ENCODE measurements at regions not wholly inside any gene's neighbourhood (a gene's known extent, or its start where the extent isn't known, plus 50 kb on each side); places are given as distances from the start of the nearest gene placed in this dataset.
"Not testable (repeated sequence)": the region's sequence is repeated elsewhere in the genome, so short reads cannot be mapped to it uniquely, and the experiment has no call there.

DNA sequence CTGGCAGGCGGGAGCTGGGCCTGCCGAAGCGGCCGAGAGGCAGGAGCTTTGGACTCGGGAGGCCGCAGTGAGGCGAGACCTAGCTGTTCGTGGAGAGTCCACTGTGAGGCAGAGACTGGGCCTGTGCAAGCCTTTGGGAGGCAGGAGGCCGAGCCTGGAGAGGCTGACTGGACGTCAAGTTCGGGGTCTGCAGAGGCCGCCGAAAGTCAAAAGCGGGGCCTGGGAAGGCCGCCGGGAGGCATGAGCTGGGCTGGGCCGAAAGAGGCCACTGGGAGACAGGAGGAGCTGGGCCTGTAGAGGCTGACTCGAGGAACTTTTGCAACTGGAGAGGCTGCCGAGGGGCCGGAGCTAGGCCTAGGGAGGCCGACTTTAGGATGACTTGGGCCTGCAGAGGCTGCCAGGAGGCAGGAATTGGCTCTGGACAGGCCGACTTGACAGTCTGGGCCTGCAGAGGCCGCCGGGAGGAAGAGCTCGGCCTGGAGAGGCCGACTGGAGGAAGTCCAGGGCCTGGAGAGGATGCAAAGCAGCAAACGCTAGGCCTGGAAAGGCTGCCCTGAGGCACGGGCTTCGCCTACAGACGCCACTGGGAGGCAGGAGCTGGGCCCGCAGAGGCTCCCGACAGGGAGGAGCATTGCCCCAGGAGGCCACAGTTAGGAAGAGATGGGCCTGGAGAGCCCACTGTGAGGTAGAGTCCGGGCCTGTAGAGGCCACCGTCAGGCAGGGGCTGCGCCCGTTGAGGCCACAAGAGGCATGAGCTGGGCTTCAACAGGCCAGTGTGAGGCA is 304.0 kb downstream of the ZNF479 start:
- H3K27me3 Mint-ChIP-seq (ENCODE audit: unreplicated experiment); H3K4me3 Mint-ChIP-seq (ENCODE audit: unreplicated experiment); H3K9me3 Mint-ChIP-seq (ENCODE audit: unreplicated experiment); H3K36me3 Mint-ChIP-seq (ENCODE audit: unreplicated experiment); DNase-seq (ENCODE audit: extremely low spot score, unreplicated experiment); H3K27ac Mint-ChIP-seq (ENCODE audit: unreplicated experiment); H3K4me1 Mint-ChIP-seq (ENCODE audit: unreplicated experiment): not testable (repeated sequence)

DNA sequence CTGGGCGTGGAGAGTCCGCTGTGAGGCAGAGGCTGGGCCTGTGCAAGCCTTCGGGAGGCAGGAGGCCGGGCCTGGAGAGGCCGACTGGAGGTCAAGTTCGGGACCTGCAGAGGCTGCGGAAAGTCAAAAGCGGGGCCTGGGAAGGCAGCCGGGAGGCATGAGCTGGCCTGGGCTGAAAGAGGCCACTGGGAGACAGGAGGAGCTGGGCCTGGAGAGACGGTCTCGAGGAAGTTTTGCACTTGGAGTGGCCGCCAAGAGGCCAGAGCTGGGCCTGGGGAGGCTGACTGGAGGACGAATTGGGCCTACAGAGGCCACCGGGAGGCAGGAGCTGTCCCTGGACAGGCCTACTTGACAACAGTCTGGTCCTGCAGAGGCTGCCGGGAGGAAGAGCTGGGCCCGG is 304.7 kb downstream of the ZNF479 start:
- not testable (repeated sequence) for H3K27me3 Mint-ChIP-seq (ENCODE audit: unreplicated experiment); H3K27ac Mint-ChIP-seq (ENCODE audit: unreplicated experiment); DNase-seq (ENCODE audit: extremely low spot score, unreplicated experiment); H3K4me3 Mint-ChIP-seq (ENCODE audit: unreplicated experiment); H3K36me3 Mint-ChIP-seq (ENCODE audit: unreplicated experiment); H3K4me1 Mint-ChIP-seq (ENCODE audit: unreplicated experiment); H3K9me3 Mint-ChIP-seq (ENCODE audit: unreplicated experiment)

DNA sequence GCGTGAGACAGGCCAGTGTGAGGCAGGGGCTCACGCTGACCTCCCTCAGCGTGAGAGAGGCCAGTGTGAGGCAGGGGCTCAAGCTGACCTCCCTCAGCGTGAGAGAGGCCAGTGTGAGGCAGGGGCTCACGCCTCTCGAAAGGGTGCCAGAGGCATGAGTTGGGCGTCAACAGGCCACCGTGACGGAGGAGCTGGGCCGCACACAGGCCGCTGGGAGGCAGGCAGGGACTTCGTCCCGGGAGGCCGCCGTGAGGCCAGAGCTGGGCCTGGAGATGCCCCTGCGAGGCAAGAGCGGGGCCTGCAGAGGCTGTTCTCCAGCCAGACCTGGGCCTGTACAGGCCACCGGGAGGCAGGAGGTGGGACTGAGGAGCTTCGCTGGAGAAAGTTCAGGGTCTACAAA is 305.7 kb downstream of the ZNF479 start:
- not testable (repeated sequence) for DNase-seq (ENCODE audit: extremely low spot score, unreplicated experiment); H3K27me3 Mint-ChIP-seq (ENCODE audit: unreplicated experiment); H3K4me1 Mint-ChIP-seq (ENCODE audit: unreplicated experiment); H3K9me3 Mint-ChIP-seq (ENCODE audit: unreplicated experiment); H3K36me3 Mint-ChIP-seq (ENCODE audit: unreplicated experiment); H3K4me3 Mint-ChIP-seq (ENCODE audit: unreplicated experiment); H3K27ac Mint-ChIP-seq (ENCODE audit: unreplicated experiment)

DNA sequence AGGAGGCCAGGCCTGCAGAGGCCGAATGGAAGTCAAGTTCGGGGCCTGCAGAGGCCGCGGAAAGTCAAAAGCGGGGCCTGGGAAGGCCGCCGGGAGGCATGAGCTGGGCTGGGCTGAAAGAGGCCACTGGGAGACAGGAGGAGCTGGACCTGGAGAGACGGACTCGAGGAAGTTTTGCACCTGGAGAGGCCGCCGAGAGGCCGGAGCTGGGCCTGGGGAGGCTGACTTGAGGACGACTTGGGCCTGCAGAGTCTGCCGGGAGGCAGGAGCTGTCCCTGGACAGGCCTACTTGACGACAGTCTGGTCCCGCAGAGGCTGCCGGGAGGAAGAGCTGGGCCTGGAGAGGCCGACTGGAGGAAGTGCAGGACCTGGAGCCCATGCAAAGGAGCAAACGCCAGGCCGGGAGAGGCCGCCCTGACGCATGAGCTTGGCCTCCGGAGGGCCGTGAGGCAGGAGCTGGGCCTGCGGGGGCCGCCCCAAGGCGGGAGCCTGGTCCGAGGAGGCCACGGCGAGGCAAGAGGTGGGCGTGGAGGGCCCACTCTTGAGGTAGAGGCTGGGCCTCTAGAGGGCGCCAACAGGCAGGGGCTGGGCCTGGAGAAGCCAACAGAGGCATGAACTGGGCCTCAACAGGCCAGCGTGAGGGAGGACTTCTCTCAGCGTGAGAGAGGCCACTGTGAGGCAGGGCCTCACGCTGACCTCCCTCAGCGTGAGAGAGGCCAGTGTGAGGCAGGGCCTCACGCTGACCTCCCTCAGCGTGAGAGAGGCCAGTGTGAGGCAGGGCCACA is 306.3 kb downstream of the ZNF479 start:
- not testable (repeated sequence) for H3K36me3 Mint-ChIP-seq (ENCODE audit: unreplicated experiment); H3K4me3 Mint-ChIP-seq (ENCODE audit: unreplicated experiment); H3K27me3 Mint-ChIP-seq (ENCODE audit: unreplicated experiment); H3K4me1 Mint-ChIP-seq (ENCODE audit: unreplicated experiment); H3K9me3 Mint-ChIP-seq (ENCODE audit: unreplicated experiment); DNase-seq (ENCODE audit: extremely low spot score, unreplicated experiment); H3K27ac Mint-ChIP-seq (ENCODE audit: unreplicated experiment)

DNA sequence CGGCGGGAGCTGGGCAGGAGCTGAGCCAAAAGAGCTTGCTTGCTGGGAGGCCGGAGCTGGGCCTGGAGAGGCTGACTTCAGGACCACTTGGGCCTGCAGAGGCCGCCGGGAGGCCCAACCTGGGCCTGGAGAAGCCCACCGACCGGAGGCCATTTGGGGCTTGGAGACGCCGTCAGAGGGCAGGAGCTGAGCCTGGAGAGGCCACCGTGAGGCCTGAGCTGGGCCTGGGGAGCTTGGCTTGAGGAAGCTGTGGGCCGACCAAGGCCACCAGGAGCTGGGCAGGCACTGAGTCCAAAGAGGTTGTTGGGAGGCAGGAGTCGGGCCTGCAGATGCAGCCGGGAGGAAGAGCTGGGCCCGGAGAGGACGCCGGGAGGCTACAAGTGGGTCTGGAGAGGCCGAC is 307.1 kb downstream of the ZNF479 start:
- not testable (repeated sequence) for H3K9me3 Mint-ChIP-seq (ENCODE audit: unreplicated experiment); DNase-seq (ENCODE audit: extremely low spot score, unreplicated experiment); H3K36me3 Mint-ChIP-seq (ENCODE audit: unreplicated experiment); H3K4me3 Mint-ChIP-seq (ENCODE audit: unreplicated experiment); H3K4me1 Mint-ChIP-seq (ENCODE audit: unreplicated experiment); H3K27ac Mint-ChIP-seq (ENCODE audit: unreplicated experiment); H3K27me3 Mint-ChIP-seq (ENCODE audit: unreplicated experiment)

DNA sequence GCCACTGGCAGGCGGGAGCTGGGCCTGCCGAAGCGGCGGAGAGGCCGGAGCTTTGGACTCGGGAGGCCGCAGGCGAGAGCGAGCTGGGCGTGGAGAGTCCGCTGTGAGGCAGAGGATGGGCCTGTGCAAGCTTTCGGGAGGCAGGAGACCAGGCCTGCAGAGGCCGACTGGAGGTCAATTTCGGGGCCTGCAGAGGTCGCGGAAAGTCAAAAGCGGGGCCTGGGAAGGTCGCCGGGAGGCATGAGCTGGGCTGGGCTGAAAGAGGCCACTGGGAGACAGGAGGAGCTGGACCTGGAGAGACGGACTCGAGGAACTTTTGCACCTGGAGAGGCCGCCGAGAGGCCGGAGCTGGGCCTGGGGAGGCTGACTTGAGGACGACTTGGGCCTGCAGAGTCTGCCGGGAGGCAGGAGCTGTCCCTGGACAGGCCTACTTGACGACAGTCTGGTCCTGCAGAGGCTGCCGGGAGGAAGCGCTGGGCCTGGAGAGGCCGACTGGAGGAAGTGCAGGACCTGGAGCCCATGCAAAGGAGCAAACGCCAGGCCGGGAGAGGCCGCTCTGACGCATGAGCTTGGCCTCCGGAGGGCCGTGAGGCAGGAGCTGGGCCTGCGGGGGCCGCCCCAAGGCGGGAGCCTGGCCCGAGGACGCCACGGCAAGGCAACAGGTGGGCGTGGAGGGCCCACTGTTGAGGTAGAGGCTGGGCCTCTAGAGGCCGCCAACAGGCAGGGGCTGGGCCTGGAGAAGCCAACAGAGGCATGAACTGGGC is 308.2 kb downstream of the ZNF479 start:
- not testable (repeated sequence) for H3K4me1 Mint-ChIP-seq (ENCODE audit: unreplicated experiment); H3K27ac Mint-ChIP-seq (ENCODE audit: unreplicated experiment); DNase-seq (ENCODE audit: extremely low spot score, unreplicated experiment); H3K9me3 Mint-ChIP-seq (ENCODE audit: unreplicated experiment); H3K4me3 Mint-ChIP-seq (ENCODE audit: unreplicated experiment); H3K27me3 Mint-ChIP-seq (ENCODE audit: unreplicated experiment); H3K36me3 Mint-ChIP-seq (ENCODE audit: unreplicated experiment)

DNA sequence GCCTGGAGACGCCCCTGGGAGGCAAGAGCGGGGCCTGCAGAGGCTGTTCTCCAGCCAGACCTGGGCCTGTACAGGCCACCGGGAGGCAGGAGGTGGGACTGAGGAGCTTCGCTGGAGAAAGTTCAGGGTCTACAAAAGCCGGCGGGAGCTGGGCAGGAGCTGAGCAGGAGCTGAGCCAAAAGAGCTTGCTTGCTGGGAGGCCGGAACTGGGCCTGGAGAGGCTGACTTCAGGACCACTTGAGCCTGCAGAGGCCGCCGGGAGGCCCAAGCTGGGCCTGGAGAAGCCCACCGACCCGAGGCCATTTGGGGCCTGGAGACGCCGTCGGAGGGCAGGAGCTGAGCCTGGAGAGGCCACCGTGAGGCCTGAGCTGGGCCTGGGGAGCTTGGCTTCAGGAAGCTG is 309.0 kb downstream of the ZNF479 start:
- not testable (repeated sequence) for H3K9me3 Mint-ChIP-seq (ENCODE audit: unreplicated experiment); H3K4me1 Mint-ChIP-seq (ENCODE audit: unreplicated experiment); H3K36me3 Mint-ChIP-seq (ENCODE audit: unreplicated experiment); DNase-seq (ENCODE audit: extremely low spot score, unreplicated experiment); H3K27me3 Mint-ChIP-seq (ENCODE audit: unreplicated experiment); H3K4me3 Mint-ChIP-seq (ENCODE audit: unreplicated experiment); H3K27ac Mint-ChIP-seq (ENCODE audit: unreplicated experiment)

DNA sequence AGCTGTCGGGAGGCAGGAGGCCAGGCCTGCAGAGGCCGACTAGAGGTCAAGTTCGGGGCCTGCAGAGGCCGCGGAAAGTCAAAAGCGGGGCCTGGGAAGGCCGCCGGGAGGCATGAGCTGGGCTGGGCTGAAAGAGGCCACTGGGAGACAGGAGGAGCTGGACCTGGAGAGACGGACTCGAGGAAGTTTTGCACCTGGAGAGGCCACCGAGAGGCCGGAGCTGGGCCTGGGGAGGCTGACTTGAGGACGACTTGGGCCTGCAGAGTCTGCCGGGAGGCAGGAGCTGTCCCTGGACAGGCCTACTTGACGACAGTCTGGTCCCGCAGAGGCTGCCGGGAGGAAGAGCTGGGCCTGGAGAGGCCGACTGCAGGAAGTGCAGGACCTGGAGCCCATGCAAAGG is 310.1 kb downstream of the ZNF479 start:
- not testable (repeated sequence) for H3K36me3 Mint-ChIP-seq (ENCODE audit: unreplicated experiment); H3K4me3 Mint-ChIP-seq (ENCODE audit: unreplicated experiment); H3K4me1 Mint-ChIP-seq (ENCODE audit: unreplicated experiment); H3K9me3 Mint-ChIP-seq (ENCODE audit: unreplicated experiment); DNase-seq (ENCODE audit: extremely low spot score, unreplicated experiment); H3K27me3 Mint-ChIP-seq (ENCODE audit: unreplicated experiment); H3K27ac Mint-ChIP-seq (ENCODE audit: unreplicated experiment)

DNA sequence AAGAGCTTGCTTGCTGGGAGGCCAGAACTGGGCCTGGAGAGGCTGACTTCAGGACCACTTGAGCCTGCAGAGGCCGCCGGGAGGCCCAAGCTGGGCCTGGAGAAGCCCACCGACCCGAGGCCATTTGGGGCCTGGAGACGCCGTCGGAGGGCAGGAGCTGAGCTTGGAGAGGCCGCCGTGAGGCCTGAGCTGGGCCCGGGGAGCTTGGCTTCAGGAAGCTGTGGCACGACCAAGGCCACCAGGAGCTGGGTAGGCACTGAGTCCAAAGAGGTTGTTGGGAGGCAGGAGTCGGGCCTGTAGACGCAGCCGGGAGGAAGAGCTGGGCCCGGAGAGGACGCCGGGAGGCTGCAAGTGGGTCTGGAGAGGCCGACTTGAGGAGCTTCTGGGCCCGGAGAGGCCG is 310.7 kb downstream of the ZNF479 start:
- H3K27ac Mint-ChIP-seq (ENCODE audit: unreplicated experiment); H3K4me1 Mint-ChIP-seq (ENCODE audit: unreplicated experiment); DNase-seq (ENCODE audit: extremely low spot score, unreplicated experiment); H3K9me3 Mint-ChIP-seq (ENCODE audit: unreplicated experiment); H3K27me3 Mint-ChIP-seq (ENCODE audit: unreplicated experiment); H3K4me3 Mint-ChIP-seq (ENCODE audit: unreplicated experiment); H3K36me3 Mint-ChIP-seq (ENCODE audit: unreplicated experiment): not testable (repeated sequence)

DNA sequence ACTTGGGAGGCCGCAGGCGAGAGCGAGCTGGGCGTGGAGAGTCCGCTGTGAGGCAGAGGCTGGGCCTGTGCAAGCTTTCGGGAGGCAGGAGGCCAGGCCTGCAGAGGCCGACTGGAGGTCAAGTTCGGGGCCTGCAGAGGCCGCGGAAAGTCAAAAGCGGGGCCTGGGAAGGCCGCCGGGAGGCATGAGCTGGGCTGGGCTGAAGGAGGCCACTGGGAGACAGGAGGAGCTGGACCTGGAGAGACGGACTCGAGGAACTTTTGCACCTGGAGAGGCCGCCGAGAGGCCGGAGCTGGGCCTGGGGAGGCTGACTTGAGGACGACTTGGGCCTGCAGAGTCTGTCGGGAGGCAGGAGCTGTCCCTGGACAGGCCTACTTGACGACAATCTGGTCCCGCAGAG is 314.0 kb downstream of the ZNF479 start:
- H3K9me3 Mint-ChIP-seq (ENCODE audit: unreplicated experiment); DNase-seq (ENCODE audit: extremely low spot score, unreplicated experiment); H3K27ac Mint-ChIP-seq (ENCODE audit: unreplicated experiment); H3K36me3 Mint-ChIP-seq (ENCODE audit: unreplicated experiment); H3K27me3 Mint-ChIP-seq (ENCODE audit: unreplicated experiment); H3K4me1 Mint-ChIP-seq (ENCODE audit: unreplicated experiment); H3K4me3 Mint-ChIP-seq (ENCODE audit: unreplicated experiment): not testable (repeated sequence)

DNA sequence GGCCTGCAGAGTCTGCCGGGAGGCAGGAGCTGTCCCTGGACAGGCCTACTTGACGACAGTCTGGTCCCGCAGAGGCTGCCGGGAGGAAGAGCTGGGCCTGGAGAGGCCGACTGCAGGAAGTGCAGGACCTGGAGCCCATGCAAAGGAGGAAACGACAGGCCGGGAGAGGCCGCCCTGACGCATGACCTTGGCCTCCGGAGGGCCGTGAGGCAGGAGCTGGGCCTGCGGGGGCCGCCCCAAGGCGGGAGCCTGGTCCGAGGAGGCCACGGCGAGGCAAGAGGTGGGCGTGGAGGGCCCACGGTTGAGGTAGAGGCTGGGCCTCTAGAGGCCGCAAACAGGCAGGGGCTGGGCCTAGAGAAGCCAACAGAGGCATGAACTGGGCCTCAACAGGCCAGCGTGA is 317.3 kb downstream of the ZNF479 start:
- H3K36me3 Mint-ChIP-seq (ENCODE audit: unreplicated experiment); H3K9me3 Mint-ChIP-seq (ENCODE audit: unreplicated experiment); H3K4me1 Mint-ChIP-seq (ENCODE audit: unreplicated experiment); H3K4me3 Mint-ChIP-seq (ENCODE audit: unreplicated experiment); H3K27ac Mint-ChIP-seq (ENCODE audit: unreplicated experiment); H3K27me3 Mint-ChIP-seq (ENCODE audit: unreplicated experiment); DNase-seq (ENCODE audit: extremely low spot score, unreplicated experiment): not testable (repeated sequence)

DNA sequence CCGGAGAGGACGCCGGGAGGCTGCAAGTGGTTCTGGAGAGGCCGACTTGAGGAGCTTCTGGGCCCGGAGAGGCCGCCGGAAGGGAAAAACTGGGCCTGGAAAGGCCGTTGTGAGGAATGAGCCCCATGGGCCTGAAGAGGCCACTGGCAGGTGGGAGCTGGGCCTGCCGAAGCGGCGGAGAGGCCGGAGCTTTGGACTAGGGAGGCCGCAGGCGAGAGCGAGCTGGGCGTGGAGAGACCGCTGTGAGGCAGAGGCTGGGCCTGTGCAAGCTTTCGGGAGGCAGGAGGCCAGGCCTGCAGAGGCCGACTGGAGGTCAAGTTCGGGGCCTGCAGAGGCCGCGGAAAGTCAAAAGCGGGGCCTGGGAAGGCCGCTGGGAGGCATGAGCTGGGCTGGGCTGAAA is 317.8 kb downstream of the ZNF479 start:
- not testable (repeated sequence) for DNase-seq (ENCODE audit: extremely low spot score, unreplicated experiment); H3K4me3 Mint-ChIP-seq (ENCODE audit: unreplicated experiment); H3K27ac Mint-ChIP-seq (ENCODE audit: unreplicated experiment); H3K36me3 Mint-ChIP-seq (ENCODE audit: unreplicated experiment); H3K4me1 Mint-ChIP-seq (ENCODE audit: unreplicated experiment); H3K9me3 Mint-ChIP-seq (ENCODE audit: unreplicated experiment); H3K27me3 Mint-ChIP-seq (ENCODE audit: unreplicated experiment)
